Neural cell (in vitro differentiated cells): ENCODE measurements at regions not wholly inside any gene's neighbourhood (a gene's known extent, or its start where the extent isn't known, plus 50 kb on each side); places are given as distances from the start of the nearest gene placed in this dataset.

Experiments used
- H2AFZ ChIP-seq: fragments of 200-600, 300-800 bp; sonication (generic), shearing (Covaris generic); 2 replicates; pipeline ENCODE4 v1.6.0; 2014; ENCODE audit warnings: low read depth, mild to moderate bottlenecking, antibody characterized with exemption, low read length, moderate library complexity
- H3F3A ChIP-seq: fragments of 200-600 bp; shearing (Covaris generic); 2 replicates; pipeline ENCODE4 v1.6.1; 2016; ENCODE audit warnings: mild to moderate bottlenecking, moderate library complexity, mixed read lengths, antibody characterized with exemption, low read length; ENCODE audit not compliant: insufficient read depth, poor library complexity, severe bottlenecking
- H3K27ac ChIP-seq: fragments of 200-600, 300-800 bp; sonication (generic), shearing (Covaris generic); 2 replicates; pipeline ENCODE4 v1.5.1; 2014; ENCODE audit warnings: mild to moderate bottlenecking, low read length, moderate library complexity
- H3K27me3 ChIP-seq: fragments of 300-800, 200-600 bp; sonication (generic), shearing (Covaris generic); 2 replicates; pipeline ENCODE4 v1.6.0; 2014; ENCODE audit warnings: mild to moderate bottlenecking, low read depth, low read length, moderate library complexity; ENCODE audit not compliant: insufficient read depth
- H3K36me3 ChIP-seq: fragments of 300-800, 200-600 bp; sonication (generic), shearing (Covaris generic); 2 replicates; pipeline ENCODE4 v1.5.1; 2014; ENCODE audit warnings: mild to moderate bottlenecking, antibody characterized with exemption, low read length, moderate library complexity; ENCODE audit not compliant: insufficient read depth
- H3K4me2 ChIP-seq: fragments of 300-800, 200-600 bp; sonication (generic), shearing (Covaris generic); 2 replicates; pipeline ENCODE4 v1.6.0; 2014; ENCODE audit warnings: mild to moderate bottlenecking, low read length
- H3K4me3 ChIP-seq: fragments of 300-800, 200-600 bp; sonication (generic), shearing (Covaris generic); 2 replicates; pipeline ENCODE4 v1.5.1; 2014; ENCODE audit warnings: mild to moderate bottlenecking, low read length, moderate library complexity
- H3K79me2 ChIP-seq: fragments of 200-600 bp; shearing (Covaris generic); replicated peaks from 2 replicates; pipeline ENCODE4 v1.6.0; 2014; ENCODE audit warnings: mild to moderate bottlenecking, low read length, moderate library complexity; ENCODE audit not compliant: insufficient read depth
- H3K9ac ChIP-seq: fragments of 300-800, 200-600 bp; sonication (generic), shearing (Covaris generic); 2 replicates; pipeline ENCODE4 v1.6.1; 2016; ENCODE audit warnings: mild to moderate bottlenecking, low read length, mixed read lengths
- H3K9me2 ChIP-seq: fragments of 200-600 bp; shearing (Covaris generic); 2 replicates; pipeline ENCODE4 v1.6.1; 2016; ENCODE audit warnings: mild to moderate bottlenecking, low read length, mixed read lengths; ENCODE audit not compliant: insufficient read depth
- H3K9me3 ChIP-seq: fragments of 200-600, 300-800 bp; sonication (generic), shearing (Covaris generic); 2 replicates; pipeline ENCODE4 v1.6.1; 2016; ENCODE audit warnings: mild to moderate bottlenecking, mixed run types, low read length, moderate library complexity, mixed read lengths
- H4K20me1 ChIP-seq: fragments of 200-600 bp; shearing (Covaris generic); 2 replicates; pipeline ENCODE4 v1.6.1; 2016; ENCODE audit warnings: mild to moderate bottlenecking, mixed run types; ENCODE audit not compliant: insufficient read depth
- EP300 ChIP-seq: fragments of 450-650 bp; conservative IDR thresholded peaks from 2 replicates; pipeline ENCODE4 v1.6.1; 2014; ENCODE audit warnings: antibody characterized with exemption, mild to moderate bottlenecking, moderate library complexity; ENCODE audit not compliant: poor library complexity, severe bottlenecking
- EZH2 ChIP-seq: fragments of 200-600, 300-800 bp; shearing (Covaris generic), sonication (generic); IDR thresholded peaks from 2 replicates; pipeline ENCODE4 v1.6.1; 2014; ENCODE audit warnings: antibody characterized with exemption, low read length, borderline replicate concordance, mild to moderate bottlenecking; ENCODE audit not compliant: insufficient read depth, poor library complexity, severe bottlenecking
- MXI1 ChIP-seq: fragments of 450-650 bp; conservative IDR thresholded peaks from 2 replicates; pipeline ENCODE4 v1.6.1; 2014; ENCODE audit warnings: antibody characterized with exemption, mild to moderate bottlenecking; ENCODE audit not compliant: poor library complexity, severe bottlenecking
- POLR2AphosphoS5 ChIP-seq: IDR thresholded peaks from 2 replicates; pipeline ENCODE4 v1.6.1; 2012
- RAD21 ChIP-seq: fragments of 450-650 bp; conservative IDR thresholded peaks from 2 replicates; pipeline ENCODE4 v1.6.1; 2014; ENCODE audit warnings: antibody characterized with exemption, mild to moderate bottlenecking, moderate library complexity
- REST ChIP-seq: IDR thresholded peaks from 2 replicates; pipeline ENCODE4 v1.6.1; 2012; ENCODE audit warnings: borderline replicate concordance
- SMC3 ChIP-seq: fragments of 450-650 bp; conservative IDR thresholded peaks from 2 replicates; pipeline ENCODE4 v1.6.1; 2014; ENCODE audit warnings: antibody characterized with exemption, mild to moderate bottlenecking, moderate library complexity; ENCODE audit not compliant: poor library complexity
- TAF1 ChIP-seq: IDR thresholded peaks from 2 replicates; pipeline ENCODE4 v1.6.1; 2012; ENCODE audit warnings: low read depth
- TF ChIP-seq, protein P1 (sequence below): fragments of 450-650 bp; IDR thresholded peaks from 2 replicates; pipeline ENCODE4 v1.5.1; 2014; ENCODE audit warnings: antibody characterized with exemption, mild to moderate bottlenecking, moderate library complexity; ENCODE audit not compliant: poor library complexity, severe bottlenecking

- H3K9me2 ChIP-seq: no peaks in the 10 kb centered on the region
- H3K4me2 ChIP-seq: no peak overlapping the region
- H3K36me3 ChIP-seq: no peaks in the 10 kb centered on the region
- H2AFZ ChIP-seq: no peak overlapping the region
- H3K9me3 ChIP-seq: no peaks in the 10 kb centered on the region
- H4K20me1 ChIP-seq: no peaks in the 10 kb centered on the region
- no peaks in the 10 kb centered on the region for H3K79me2 ChIP-seq
- H3F3A ChIP-seq: no peaks in the 10 kb centered on the region
- no peak overlapping the region for H3K9ac ChIP-seq
- no peaks in the 10 kb centered on the region for H3K27me3 ChIP-seq
- no peak overlapping the region for H3K4me3 ChIP-seq
- TF ChIP-seq REST (no peak), RAD21 (no peak), TAF1 (no peak), EZH2 (no peak)
- TF ChIP-seq, protein P1, sequence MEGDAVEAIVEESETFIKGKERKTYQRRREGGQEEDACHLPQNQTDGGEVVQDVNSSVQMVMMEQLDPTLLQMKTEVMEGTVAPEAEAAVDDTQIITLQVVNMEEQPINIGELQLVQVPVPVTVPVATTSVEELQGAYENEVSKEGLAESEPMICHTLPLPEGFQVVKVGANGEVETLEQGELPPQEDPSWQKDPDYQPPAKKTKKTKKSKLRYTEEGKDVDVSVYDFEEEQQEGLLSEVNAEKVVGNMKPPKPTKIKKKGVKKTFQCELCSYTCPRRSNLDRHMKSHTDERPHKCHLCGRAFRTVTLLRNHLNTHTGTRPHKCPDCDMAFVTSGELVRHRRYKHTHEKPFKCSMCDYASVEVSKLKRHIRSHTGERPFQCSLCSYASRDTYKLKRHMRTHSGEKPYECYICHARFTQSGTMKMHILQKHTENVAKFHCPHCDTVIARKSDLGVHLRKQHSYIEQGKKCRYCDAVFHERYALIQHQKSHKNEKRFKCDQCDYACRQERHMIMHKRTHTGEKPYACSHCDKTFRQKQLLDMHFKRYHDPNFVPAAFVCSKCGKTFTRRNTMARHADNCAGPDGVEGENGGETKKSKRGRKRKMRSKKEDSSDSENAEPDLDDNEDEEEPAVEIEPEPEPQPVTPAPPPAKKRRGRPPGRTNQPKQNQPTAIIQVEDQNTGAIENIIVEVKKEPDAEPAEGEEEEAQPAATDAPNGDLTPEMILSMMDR: no peak
- H3K27ac ChIP-seq: no peak overlapping the region
These were observed 51.6 kb upstream of the NLRP1 start for GRCh38 chr17:5635949-5636348.

DNA sequence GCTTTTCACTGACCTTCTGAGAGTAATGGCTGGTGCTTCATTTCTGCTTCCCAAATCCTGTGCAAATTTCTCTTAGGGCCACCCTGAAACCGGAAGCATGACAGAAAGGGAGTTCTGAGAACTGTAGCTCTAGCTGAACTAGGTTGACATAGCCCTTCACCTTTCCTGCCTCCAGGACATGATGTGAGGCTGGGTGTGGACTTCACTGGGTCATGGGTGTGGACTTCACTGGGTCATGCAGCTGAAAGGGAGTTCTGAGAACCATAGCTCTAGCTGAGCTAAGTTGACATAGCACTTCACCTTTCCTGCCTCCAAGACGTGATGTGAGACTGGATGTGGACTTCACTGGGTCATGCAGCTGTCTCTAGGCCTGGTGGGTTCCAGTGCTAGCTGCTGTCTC is 54.3 kb upstream of the NLRP1 start:
- Histone ChIP-seq H3K36me3 (no peaks in the 10 kb centered on the region), H3K4me2 (no peak overlapping the region), H3K27ac (no peak overlapping the region), H3K9me2 (no peaks in the 10 kb centered on the region), H3K9ac (no peak overlapping the region), H3K4me3 (no peak overlapping the region), H3K79me2 (no peaks in the 10 kb centered on the region), H4K20me1 (no peaks in the 10 kb centered on the region), H3K27me3 (no peaks in the 10 kb centered on the region), H3F3A (no peaks in the 10 kb centered on the region), H3K9me3 (no peaks in the 10 kb centered on the region), H2AFZ (no peak overlapping the region)
- TF ChIP-seq MXI1 (no peak), REST (no peak), EZH2 (no peak), EP300 (no peak), POLR2AphosphoS5 (no peak), TAF1 (no peak), RAD21 (no peak), SMC3 (no peak)
- TF ChIP-seq, protein P1: no peak
